H1 (cell line): ENCODE measurements at regions not wholly inside any gene's neighbourhood (a gene's known extent, or its start where the extent isn't known, plus 50 kb on each side); places are given as distances from the start of the nearest gene placed in this dataset.

Source experiments
- CTCF ChIA-PET: fragments of 300-600 bp; sonication (Branson Sonifier 250); formaldehyde crosslinking; loops from one replicate; lab custom pipeline; 2021; ENCODE audit not compliant: partially characterized antibody; lab: Charles Lee
- POLR2A ChIA-PET: fragments of 300-600 bp; sonication (Branson Sonifier 250); formaldehyde crosslinking; loops from one replicate; lab custom pipeline; 2021; ENCODE audit warnings: inconsistent platforms; ENCODE audit not compliant: partially characterized antibody; lab: Charles Lee
- DNase-seq, 2 experiments: peaks; one replicate each; pipeline versions ENCODE4 v3.0.0 to v3.0.0-alpha.2; 2010 to 2022; ENCODE audit warnings: low spot score in 2 of 2, low read depth in 1 of 2, mixed read lengths in 1 of 2
- FAIRE-seq: peaks from 2 replicates; lab custom pipeline; 2011; peaks lifted over from hg19 to GRCh38; lab: Jason Lieb, UNC
- H2AFZ ChIP-seq: 2 replicates; pipeline ENCODE4 v1.8.1; 2012; ENCODE audit warnings: low read length, inconsistent platforms
- H2AK5ac ChIP-seq: 2 replicates; pipeline ENCODE4 v1.6.1; 2013; ENCODE audit warnings: low read depth, low read length
- H2BK120ac ChIP-seq: replicated peaks from 2 replicates; pipeline ENCODE3; 2013; ENCODE audit warnings: low read depth, low read length, inconsistent platforms
- H2BK12ac ChIP-seq: 2 replicates; pipeline ENCODE4 v1.6.1; 2013; ENCODE audit warnings: low read depth, low read length
- H2BK15ac ChIP-seq: 2 replicates; pipeline ENCODE4 v1.6.1; 2013; ENCODE audit warnings: low read length
- H2BK20ac ChIP-seq: 2 replicates; pipeline ENCODE4 v1.6.1; 2013; ENCODE audit warnings: low read length
- H2BK5ac ChIP-seq: 2 replicates; pipeline ENCODE4 v1.6.1; 2013; ENCODE audit warnings: low read depth, low read length
- H3K14ac ChIP-seq: 2 replicates; pipeline ENCODE4 v1.6.1; 2013; ENCODE audit warnings: inconsistent platforms; ENCODE audit not compliant: insufficient read length
- H3K18ac ChIP-seq: 2 replicates; pipeline ENCODE4 v1.6.1; 2013; ENCODE audit warnings: low read length; ENCODE audit errors: extremely low read depth
- H3K23ac ChIP-seq: 2 replicates; pipeline ENCODE4 v1.6.1; 2013; ENCODE audit warnings: inconsistent platforms; ENCODE audit not compliant: insufficient read length
- H3K23me2 ChIP-seq: 2 replicates; pipeline ENCODE4 v1.6.1; 2013; ENCODE audit warnings: low read depth, low read length
- H3K27ac ChIP-seq: 2 replicates; pipeline ENCODE4 v1.6.1; 2011; ENCODE audit warnings: low read depth, low read length, inconsistent platforms
- H3K27me3 ChIP-seq, 4 experiments: replicated peaks in 1 of 4; 1 replicate in 1 of 4; 2 replicates in 3 of 4; pipeline versions ENCODE4 v1.6.1 to v1.8.1; 2011 to 2013; ENCODE audit warnings: low read length in 3 of 4, mild to moderate bottlenecking in 3 of 4, inconsistent platforms in 2 of 4, mixed read lengths in 2 of 4, moderate library complexity in 1 of 4; ENCODE audit not compliant: control insufficient read depth in 3 of 4, insufficient read depth in 3 of 4; ENCODE audit errors: extremely low read depth in 1 of 4
- H3K36me3 ChIP-seq, 4 experiments: 2 replicates each; pipeline versions ENCODE4 v1.6.1 to v1.8.1; 2011 to 2013; ENCODE audit warnings: mild to moderate bottlenecking in 4 of 4, low read length in 3 of 4, moderate library complexity in 2 of 4, control low read depth in 1 of 4, inconsistent platforms in 1 of 4; ENCODE audit not compliant: insufficient read depth in 4 of 4, control insufficient read depth in 2 of 4
- H3K4ac ChIP-seq: replicated peaks from 2 replicates; pipeline ENCODE3; 2013; ENCODE audit warnings: low read length, low read depth, mixed read lengths, inconsistent platforms; ENCODE audit not compliant: insufficient read length
- H3K4me1 ChIP-seq, 4 experiments: replicated peaks in 1 of 4; 1 replicate in 1 of 4; 2 replicates in 3 of 4; pipeline versions ENCODE4 v1.6.1 to v1.8.1; 2011 to 2013; ENCODE audit warnings: low read length in 3 of 4, inconsistent platforms in 2 of 4, mixed read lengths in 1 of 4; ENCODE audit not compliant: insufficient read depth in 4 of 4, control insufficient read depth in 3 of 4
- H3K4me2 ChIP-seq, 2 experiments: 2 replicates each; pipeline versions ENCODE4 v1.6.1 to v1.8.1; 2011 to 2013; ENCODE audit warnings: low read depth in 2 of 2, low read length in 2 of 2, control low read depth in 1 of 2, inconsistent platforms in 1 of 2, mild to moderate bottlenecking in 1 of 2; ENCODE audit not compliant: insufficient read depth in 1 of 2
- H3K4me3 ChIP-seq, 4 experiments: fragments of 200-600, 300-600 bp in 1 of 4; sonication (generic), shearing (Covaris generic), sonication (Bioruptor Twin) in 1 of 4; 2 replicates each; pipeline versions ENCODE4 v1.5.1 to v1.8.1; 2011 to 2016; ENCODE audit warnings: low read length in 4 of 4, low read depth in 3 of 4, control low read depth in 2 of 4, inconsistent platforms in 2 of 4, mild to moderate bottlenecking in 2 of 4, mixed read lengths in 1 of 4, moderate library complexity in 1 of 4; ENCODE audit not compliant: insufficient read depth in 2 of 4; ENCODE audit errors: extremely low read depth in 1 of 4
- H3K56ac ChIP-seq: replicated peaks from 2 replicates; pipeline ENCODE3; 2013; ENCODE audit warnings: low read depth, mild to moderate bottlenecking, mixed read lengths, low read length, inconsistent platforms; ENCODE audit not compliant: insufficient read length
- H3K79me1 ChIP-seq: 2 replicates; pipeline ENCODE4 v1.6.1; 2013; ENCODE audit warnings: low read depth, low read length, control low read depth
- H3K79me2 ChIP-seq, 2 experiments: 2 replicates each; pipeline versions ENCODE4 v1.6.1 to v1.8.1; 2012 to 2013; ENCODE audit warnings: low read length in 2 of 2, mild to moderate bottlenecking in 2 of 2, inconsistent platforms in 1 of 2; ENCODE audit not compliant: insufficient read depth in 2 of 2, control insufficient read depth in 1 of 2
- H3K9ac ChIP-seq, 4 experiments: replicated peaks in 1 of 4; 1 replicate in 1 of 4; 2 replicates in 3 of 4; pipeline versions ENCODE4 v1.6.1 to v1.8.1; 2011 to 2013; ENCODE audit warnings: low read depth in 3 of 4, low read length in 3 of 4, control low read depth in 2 of 4, mild to moderate bottlenecking in 2 of 4, moderate library complexity in 2 of 4, inconsistent platforms in 1 of 4; ENCODE audit errors: extremely low read depth in 1 of 4
- H3K9me3 ChIP-seq, 2 experiments: 2 replicates each; pipeline versions ENCODE4 v1.6.1 to v1.8.1; 2012 to 2013; ENCODE audit warnings: mild to moderate bottlenecking in 2 of 2, moderate library complexity in 2 of 2, control low read depth in 1 of 2, inconsistent platforms in 1 of 2, low read depth in 1 of 2, low read length in 1 of 2, mixed read lengths in 1 of 2; ENCODE audit not compliant: insufficient read depth in 2 of 2
- H4K20me1 ChIP-seq, 2 experiments: replicated peaks in 1 of 2; 2 replicates each; pipeline versions ENCODE3 to v1.8.1; 2011 to 2013; ENCODE audit warnings: inconsistent platforms in 2 of 2, low read length in 2 of 2, mild to moderate bottlenecking in 1 of 2; ENCODE audit not compliant: insufficient read depth in 2 of 2, control insufficient read depth in 1 of 2
- H4K5ac ChIP-seq: 2 replicates; pipeline ENCODE4 v1.6.1; 2013; ENCODE audit warnings: low read length, low read depth, mixed read lengths, inconsistent platforms; ENCODE audit not compliant: insufficient read length
- H4K8ac ChIP-seq: 2 replicates; pipeline ENCODE4 v1.8.0; 2013; ENCODE audit warnings: mild to moderate bottlenecking, moderate library complexity, low read length, inconsistent platforms; ENCODE audit not compliant: insufficient read depth; ENCODE audit errors: extremely low read depth
- H4K91ac ChIP-seq: replicated peaks from 2 replicates; pipeline ENCODE3; 2013; ENCODE audit warnings: low read length, mixed read lengths, inconsistent platforms; ENCODE audit not compliant: insufficient read length
- JUN ChIP-seq: IDR thresholded peaks from 2 replicates; pipeline ENCODE4 v1.6.1; 2011; ENCODE audit warnings: low read depth, mild to moderate bottlenecking, improper control_type of control experiment, low read length
- SP2 ChIP-seq: IDR thresholded peaks from 2 replicates; pipeline ENCODE4 v1.6.1; 2012; ENCODE audit warnings: mild to moderate bottlenecking, low read length, inconsistent platforms
- SUZ12 ChIP-seq: fragments of 200-600 bp; sonication (generic); IDR thresholded peaks from 2 replicates; pipeline ENCODE4 v1.6.1; 2012; ENCODE audit warnings: mild to moderate bottlenecking, inconsistent platforms, low read length, moderate library complexity, mixed read lengths
- WGBS, 2 experiments: shearing (Covaris generic) in 1 of 2; methylation state at CpG; one replicate each; pipeline versions ENCODE4 v1.1.6 to v1.1.7; 2013 to 2015; ENCODE audit warnings: low lambda C conversion rate in 2 of 2, mixed read lengths in 2 of 2, inconsistent platforms in 1 of 2, low coverage in 1 of 2, missing lambda C conversion rate in 1 of 2; ENCODE audit not compliant: insufficient replicate concordance in 2 of 2, insufficient coverage in 1 of 2, insufficient read length in 1 of 2; ENCODE audit errors: extremely low coverage in 1 of 2, missing lambda C conversion rate in 1 of 2; 5-methylcytosine and 5-hydroxymethylcytosine counted together

DNA sequence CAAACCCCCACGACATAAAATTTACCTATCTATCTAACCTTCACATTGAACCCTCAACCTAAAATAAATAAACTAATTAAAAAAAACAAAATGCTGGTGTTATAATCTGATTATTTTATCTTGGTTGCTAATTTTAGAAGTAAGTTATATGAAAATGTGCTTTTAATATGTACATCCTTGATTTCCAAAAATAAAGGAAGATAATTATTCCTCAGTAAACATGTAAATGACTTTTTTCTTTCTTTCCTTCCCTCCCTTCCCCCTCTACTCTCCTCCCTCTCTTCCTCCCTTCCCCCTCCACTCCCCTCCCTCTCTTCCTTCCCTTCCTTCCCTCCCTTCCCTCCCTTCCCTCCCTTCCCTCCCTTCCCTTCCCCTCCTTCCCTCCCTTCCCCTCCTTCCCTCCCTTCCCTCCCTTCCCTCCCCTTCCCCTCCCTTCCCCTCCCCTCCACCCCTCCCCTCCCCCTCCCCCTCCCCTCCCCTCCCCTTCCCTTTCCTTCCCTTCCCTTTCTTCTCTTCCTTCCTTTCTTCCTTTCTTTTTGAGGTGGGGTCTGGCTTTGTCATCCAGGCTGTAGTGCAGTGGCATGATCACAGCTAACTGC lies 180.0 kb upstream of the GIMD1 start:
- no peak overlapping the region for H3K4ac ChIP-seq
- H3K27ac ChIP-seq, result no peak overlapping the region
- H3K18ac ChIP-seq, result no peak overlapping the region
- no peaks in the 10 kb centered on the region for H3K4me1 ChIP-seq
- 91 to 100% methylated on average over 1 of the region's 1 CpG for WGBS, 2 experiments
- no peaks in the 10 kb centered on the region for H3K27me3 ChIP-seq
- no peak for FAIRE-seq
- H3K23ac ChIP-seq, result no peak overlapping the region
- H3K14ac ChIP-seq, result no peak overlapping the region
- no peak overlapping the region for H2BK120ac ChIP-seq
- H2BK15ac ChIP-seq, result no peak overlapping the region
- no peak overlapping the region for H3K4me3 ChIP-seq
- no peaks in the 10 kb centered on the region for H3K23me2 ChIP-seq
- no peak overlapping the region for H4K91ac ChIP-seq
- H2BK5ac ChIP-seq, result no peak overlapping the region
- no peak overlapping the region for H3K56ac ChIP-seq
- DNase-seq, result no peak
- no peak overlapping the region for H4K5ac ChIP-seq
- no peak overlapping the region for H3K4me2 ChIP-seq
- no peak overlapping the region for H2AFZ ChIP-seq
- no peak overlapping the region for H3K9ac ChIP-seq
- no peak overlapping the region for H4K8ac ChIP-seq
- H3K79me1 ChIP-seq, result no peaks in the 10 kb centered on the region
- H2BK20ac ChIP-seq, result no peak overlapping the region
- TF ChIP-seq SP2 (no peak), SUZ12 (no peak), JUN (no peak)
- 0 out of 4 replicates have a peak, but pooled peaks cover 0 to 9% of the 10 kb centered on the region in 2 experiments for H3K9me3 ChIP-seq
- no peak overlapping the region for H2AK5ac ChIP-seq
- H3K79me2 ChIP-seq, result no peaks in the 10 kb centered on the region
- no peaks in the 10 kb centered on the region for H3K36me3 ChIP-seq
- CTCF ChIA-PET, result no interaction called here
- no peak overlapping the region for H2BK12ac ChIP-seq
- POLR2A ChIA-PET, result no interaction called here
- H4K20me1 ChIP-seq, result no peaks in the 10 kb centered on the region
